H9 (cell line): ENCODE measurements at regions not wholly inside any gene's neighbourhood (a gene's known extent, or its start where the extent isn't known, plus 50 kb on each side); places are given as distances from the start of the nearest gene placed in this dataset.

Experiments
- DNase-seq: peaks from one replicate; pipeline ENCODE4 v3.0.0-alpha.2; 2017
- H2AFZ ChIP-seq: one replicate; pipeline ENCODE4 v1.6.1; 2013; ENCODE audit warnings: mild to moderate bottlenecking, low read length, control low read depth, moderate library complexity
- H2AK5ac ChIP-seq: 2 replicates; pipeline ENCODE4 v1.6.1; 2013; ENCODE audit warnings: low read length, control low read depth, mixed read lengths; ENCODE audit not compliant: insufficient read length
- H2BK120ac ChIP-seq: one replicate; pipeline ENCODE4 v1.6.1; 2013; ENCODE audit warnings: low read depth, mild to moderate bottlenecking, low read length, control low read depth, inconsistent platforms; ENCODE audit not compliant: poor library complexity, severe bottlenecking
- H2BK12ac ChIP-seq: 2 replicates; pipeline ENCODE4 v1.6.1; 2013; ENCODE audit warnings: low read length, control low read depth, mixed read lengths, low read depth; ENCODE audit not compliant: insufficient read length
- H2BK15ac ChIP-seq: 2 replicates; pipeline ENCODE4 v1.6.1; 2013; ENCODE audit warnings: low read depth, low read length, control low read depth
- H2BK20ac ChIP-seq: one replicate; pipeline ENCODE4 v1.6.1; 2013; ENCODE audit warnings: low read depth, mild to moderate bottlenecking, low read length, control low read depth, inconsistent platforms; ENCODE audit not compliant: poor library complexity, severe bottlenecking
- H2BK5ac ChIP-seq: 2 replicates; pipeline ENCODE4 v1.6.1; 2013; ENCODE audit warnings: low read length, control low read depth, mixed read lengths; ENCODE audit not compliant: insufficient read length
- H3K14ac ChIP-seq: 2 replicates; pipeline ENCODE4 v1.6.1; 2013; ENCODE audit warnings: low read length, control low read depth; ENCODE audit not compliant: insufficient read depth
- H3K18ac ChIP-seq: 2 replicates; pipeline ENCODE4 v1.6.1; 2013; ENCODE audit warnings: low read depth, mild to moderate bottlenecking, mixed read lengths, low read length, control low read depth; ENCODE audit not compliant: insufficient read length
- H3K23ac ChIP-seq: 2 replicates; pipeline ENCODE4 v1.6.1; 2013; ENCODE audit warnings: low read length, control low read depth, mixed read lengths, low read depth; ENCODE audit not compliant: insufficient read length
- H3K23me2 ChIP-seq: 2 replicates; pipeline ENCODE4 v1.6.1; 2013; ENCODE audit warnings: low read depth, mild to moderate bottlenecking, mixed read lengths, low read length, control low read depth; ENCODE audit not compliant: insufficient read length, poor library complexity, severe bottlenecking
- H3K27ac ChIP-seq: 2 replicates; pipeline ENCODE4 v1.5.1; 2013; ENCODE audit warnings: low read length, control low read depth, mixed read lengths, low read depth; ENCODE audit not compliant: insufficient read length
- H3K27me3 ChIP-seq: 2 replicates; pipeline ENCODE4 v1.6.1; 2013; ENCODE audit warnings: low read length, control low read depth, inconsistent platforms; ENCODE audit not compliant: insufficient read depth
- H3K4ac ChIP-seq: 2 replicates; pipeline ENCODE4 v1.6.1; 2013; ENCODE audit warnings: low read depth, mild to moderate bottlenecking, control low read depth, inconsistent platforms, low read length, moderate library complexity
- H3K4me1 ChIP-seq: 2 replicates; pipeline ENCODE4 v1.6.1; 2013; ENCODE audit warnings: low read length, control low read depth, inconsistent platforms; ENCODE audit not compliant: insufficient read depth
- H3K4me2 ChIP-seq: 2 replicates; pipeline ENCODE4 v1.6.1; 2013; ENCODE audit warnings: low read length, control low read depth, mixed read lengths; ENCODE audit not compliant: insufficient read length, insufficient read depth
- H3K56ac ChIP-seq: 2 replicates; pipeline ENCODE4 v1.6.1; 2013; ENCODE audit warnings: low read depth, mild to moderate bottlenecking, mixed read lengths, low read length, control low read depth; ENCODE audit not compliant: insufficient read length
- H3K79me1 ChIP-seq: 2 replicates; pipeline ENCODE4 v1.6.1; 2013; ENCODE audit warnings: low read depth, mild to moderate bottlenecking, moderate library complexity, low read length, control low read depth, inconsistent platforms; ENCODE audit not compliant: insufficient read depth, poor library complexity, severe bottlenecking
- H3K79me2 ChIP-seq: 2 replicates; pipeline ENCODE4 v1.6.1; 2013; ENCODE audit warnings: low read length, control low read depth, inconsistent platforms; ENCODE audit not compliant: insufficient read depth
- H3K9ac ChIP-seq: 2 replicates; pipeline ENCODE4 v1.6.1; 2013; ENCODE audit warnings: low read length, control low read depth, mixed read lengths; ENCODE audit not compliant: insufficient read length; ENCODE audit errors: extremely low read depth
- H3K9me3 ChIP-seq: one replicate; pipeline ENCODE4 v1.6.1; 2013; ENCODE audit warnings: low read depth, low read length, inconsistent platforms; ENCODE audit not compliant: control insufficient read depth
- H3T11ph ChIP-seq: one replicate; pipeline ENCODE4 v1.6.1; 2013; ENCODE audit warnings: mild to moderate bottlenecking, low read length, control low read depth, inconsistent platforms
- H4K20me1 ChIP-seq: one replicate; pipeline ENCODE4 v1.6.1; 2013; ENCODE audit not compliant: control insufficient read depth, insufficient read length, insufficient read depth
- H4K5ac ChIP-seq: 2 replicates; pipeline ENCODE4 v1.6.1; 2013; ENCODE audit warnings: low read depth, mild to moderate bottlenecking, mixed read lengths, low read length, control low read depth; ENCODE audit not compliant: insufficient read length
- H4K8ac ChIP-seq: replicated peaks from 2 replicates; pipeline ENCODE4 v1.6.1; 2013; ENCODE audit warnings: low read length, control low read depth, mixed read lengths, low read depth; ENCODE audit not compliant: insufficient read length
- H4K91ac ChIP-seq: 2 replicates; pipeline ENCODE4 v1.6.1; 2013; ENCODE audit warnings: low read depth, mild to moderate bottlenecking, moderate library complexity, mixed read lengths, low read length, control low read depth; ENCODE audit not compliant: insufficient read length
- H3K27ac Mint-ChIP-seq, 3 experiments: 2 replicates in 2 of 3; 3 replicates in 1 of 3; pipeline ENCODE4 v1.8.0; 2020 to 2021; ENCODE audit warnings: mixed read lengths in 3 of 3, mild to moderate bottlenecking in 1 of 3, moderate library complexity in 1 of 3
- H3K27me3 Mint-ChIP-seq: 2 replicates; pipeline ENCODE4 v1.8.0; 2021; ENCODE audit warnings: low read depth, mild to moderate bottlenecking, moderate library complexity, mixed read lengths
- H3K36me3 Mint-ChIP-seq, 3 experiments: 2 replicates in 2 of 3; 3 replicates in 1 of 3; pipeline ENCODE4 v1.8.0; 2020 to 2021; ENCODE audit warnings: low read depth in 3 of 3, mixed read lengths in 3 of 3; ENCODE audit not compliant: insufficient read depth in 1 of 3
- H3K4me1 Mint-ChIP-seq, 2 experiments: 2 replicates each; pipeline ENCODE4 v1.8.0; 2020; ENCODE audit warnings: mixed read lengths in 2 of 2
- H3K4me3 Mint-ChIP-seq, 2 experiments: 2 replicates in 1 of 2; 3 replicates in 1 of 2; pipeline ENCODE4 v1.8.0; 2020 to 2021; ENCODE audit warnings: mild to moderate bottlenecking in 2 of 2, mixed read lengths in 2 of 2, moderate library complexity in 1 of 2
- H3K9me3 Mint-ChIP-seq, 2 experiments: 2 replicates in 1 of 2; 3 replicates in 1 of 2; pipeline ENCODE4 v1.8.0; 2020; ENCODE audit warnings: mild to moderate bottlenecking in 2 of 2, mixed read lengths in 2 of 2, moderate library complexity in 1 of 2
- CTCF ChIP-seq: fragments of 200-600 bp; sonication (generic); conservative IDR thresholded peaks from 3 replicates; pipeline ENCODE4 v1.8.0; 2021; ENCODE audit warnings: antibody characterized with exemption, mild to moderate bottlenecking
- WGBS: extraction: QIAGEN DNeasy Blood & Tissue Kit; methylation state at CpG from one replicate; pipeline ENCODE4 v1.1.7; 2013; ENCODE audit warnings: missing lambda C conversion rate, low lambda C conversion rate, mixed read lengths; ENCODE audit not compliant: insufficient read length; ENCODE audit errors: extremely low coverage; 5-methylcytosine and 5-hydroxymethylcytosine counted together

- no peak for DNase-seq
- 0 out of 2 replicates have a peak, but pooled peaks cover 1% of the 10 kb centered on the region for H3K79me2 ChIP-seq
- no peak overlapping the region for H2BK120ac ChIP-seq
- H3K27ac Mint-ChIP-seq = no peak overlapping the region
- H3K9me3 ChIP-seq = no peaks in the 10 kb centered on the region
- no peak overlapping the region for H2BK5ac ChIP-seq
- H3K14ac ChIP-seq = no peak overlapping the region
- H3K4ac ChIP-seq = no peak overlapping the region
- no peaks in the 10 kb centered on the region for H3K36me3 Mint-ChIP-seq
- H3K27me3 ChIP-seq = no peaks in the 10 kb centered on the region
- 0 out of 2 replicates have a peak, but pooled peaks cover 5% of the 10 kb centered on the region for H3K4me1 ChIP-seq
- H3K27ac ChIP-seq = no peak overlapping the region
- no peaks in the 10 kb centered on the region for H4K20me1 ChIP-seq
- no peak overlapping the region for H2AFZ ChIP-seq
- no peak overlapping the region for H3K4me3 Mint-ChIP-seq
- no peaks in the 10 kb centered on the region for H3K79me1 ChIP-seq
- no peak overlapping the region for H3K56ac ChIP-seq
- WGBS = no CpG with 5 or more reads among the region's 5 CpGs
- H3K18ac ChIP-seq = no peak overlapping the region
- no peaks in the 10 kb centered on the region for H3K27me3 Mint-ChIP-seq
- H3K23ac ChIP-seq = no peak overlapping the region
- no peak overlapping the region for H2BK15ac ChIP-seq
- H3K4me2 ChIP-seq = no peak overlapping the region
- H3K9ac ChIP-seq = no peak overlapping the region
- no peak overlapping the region for H4K8ac ChIP-seq
- no peak overlapping the region for H2BK12ac ChIP-seq
- peaks cover 13 to 15% of the 10 kb centered on the region in 2 experiments for H3K4me1 Mint-ChIP-seq
- no peak overlapping the region for H4K91ac ChIP-seq
- H4K5ac ChIP-seq = no peak overlapping the region
- H3T11ph ChIP-seq = no peak overlapping the region
- no peaks in the 10 kb centered on the region for H3K9me3 Mint-ChIP-seq
- no peak overlapping the region for H2BK20ac ChIP-seq
- H2AK5ac ChIP-seq = no peak overlapping the region
- no peak for TF ChIP-seq CTCF
- H3K23me2 ChIP-seq = no peaks in the 10 kb centered on the region
Observed at GRCh38 chr14:56057071-56057741, 61.0 kb upstream of the PELI2 start.
